ENCODE measurements at regions not wholly inside any gene's neighbourhood (a gene's known extent, or its start where the extent isn't known, plus 50 kb on each side); places are given as distances from the start of the nearest gene placed in this dataset.

- TF ChIP-seq CTCF (IDR thresholded peaks at IDR 0.05), result no peak
- no peak for TF ChIP-seq POLR2A (IDR thresholded peaks at IDR 0.05)
- TF ChIP-seq POLR2AphosphoS5 (IDR thresholded peaks at IDR 0.05), result no peak
- TF ChIP-seq EP300 (IDR thresholded peaks at IDR 0.05), result no peak
Observed at GRCh38 chr5:2897276-2897961, 145.9 kb upstream of the IRX2 start.

All from sigmoid colon (tissue), 4 donors.